HepG2 (cell line): ENCODE measurements at regions not wholly inside any gene's neighbourhood (a gene's known extent, or its start where the extent isn't known, plus 50 kb on each side); places are given as distances from the start of the nearest gene placed in this dataset.

ENCODE experiments used
- AHDC1 ChIP-seq: sonication (generic); formaldehyde crosslinking; IDR thresholded peaks from 2 replicates; pipeline ENCODE4 v1.5.1; 2020; ENCODE audit warnings: mild to moderate bottlenecking, missing genetic modification reagents, borderline replicate concordance
- FOXP1 ChIP-seq, 2 experiments: fragments of 450-650 bp in 1 of 2; IDR thresholded peaks; 2 replicates each; pipeline ENCODE4 v1.6.1; 2017 to 2018; ENCODE audit warnings: antibody characterized with exemption in 1 of 2
- HOXA3 ChIP-seq: sonication (generic); formaldehyde crosslinking; IDR thresholded peaks from 2 replicates; pipeline ENCODE4 v1.5.0; 2020; ENCODE audit warnings: missing genetic modification reagents
- IRF2 ChIP-seq: IDR thresholded peaks from 2 replicates; pipeline ENCODE4 v1.6.1; 2018; ENCODE audit warnings: missing genetic modification reagents, missing compliant biosample characterization
- PPARG ChIP-seq: conservative IDR thresholded peaks from 2 replicates; pipeline ENCODE4 v1.6.1; 2016; ENCODE audit warnings: missing biosample characterization, missing genetic modification reagents
- THAP11 ChIP-seq: IDR thresholded peaks from 2 replicates; pipeline ENCODE4 v1.6.1; 2016; ENCODE audit warnings: missing biosample characterization, missing genetic modification reagents
- ZGPAT ChIP-seq: IDR thresholded peaks from 2 replicates; pipeline ENCODE4 v1.6.1; 2016; ENCODE audit warnings: mild to moderate bottlenecking
- ZKSCAN1 ChIP-seq: fragments of 150-350 bp; IDR thresholded peaks from 2 replicates; pipeline ENCODE4 v1.6.1; 2014; ENCODE audit warnings: low read length
- ZNF232 ChIP-seq: sonication (generic); formaldehyde crosslinking; IDR thresholded peaks from 2 replicates; pipeline ENCODE4 v1.4.0; 2020; ENCODE audit warnings: missing genetic modification reagents, borderline replicate concordance
- ZNF263 ChIP-seq: sonication (generic); formaldehyde crosslinking; IDR thresholded peaks from 2 replicates; pipeline ENCODE4 v1.4.0; 2020; ENCODE audit warnings: missing genetic modification reagents
- ZSCAN9 ChIP-seq: IDR thresholded peaks from 2 replicates; pipeline ENCODE4 v1.6.1; 2016; ENCODE audit warnings: borderline replicate concordance
- TF ChIP-seq, protein P1 (sequence below): sonication (generic); formaldehyde crosslinking; IDR thresholded peaks from 2 replicates; pipeline ENCODE4 v1.4.0; 2020; ENCODE audit warnings: missing genetic modification reagents
- TF ChIP-seq, protein P2 (sequence below): sonication (generic); formaldehyde crosslinking; IDR thresholded peaks from 2 replicates; pipeline ENCODE4 v1.4.0; 2020; ENCODE audit warnings: mild to moderate bottlenecking, missing genetic modification reagents
- TF ChIP-seq, protein P3 (sequence below): IDR thresholded peaks from 2 replicates; pipeline ENCODE4 v1.6.1; 2018; ENCODE audit warnings: missing genetic modification reagents, mild to moderate bottlenecking, missing compliant biosample characterization
- TF ChIP-seq, protein P4 (sequence below): sonication (generic); formaldehyde crosslinking; IDR thresholded peaks from 2 replicates; pipeline ENCODE4 v1.4.0; 2020; ENCODE audit warnings: missing genetic modification reagents, borderline replicate concordance

DNA sequence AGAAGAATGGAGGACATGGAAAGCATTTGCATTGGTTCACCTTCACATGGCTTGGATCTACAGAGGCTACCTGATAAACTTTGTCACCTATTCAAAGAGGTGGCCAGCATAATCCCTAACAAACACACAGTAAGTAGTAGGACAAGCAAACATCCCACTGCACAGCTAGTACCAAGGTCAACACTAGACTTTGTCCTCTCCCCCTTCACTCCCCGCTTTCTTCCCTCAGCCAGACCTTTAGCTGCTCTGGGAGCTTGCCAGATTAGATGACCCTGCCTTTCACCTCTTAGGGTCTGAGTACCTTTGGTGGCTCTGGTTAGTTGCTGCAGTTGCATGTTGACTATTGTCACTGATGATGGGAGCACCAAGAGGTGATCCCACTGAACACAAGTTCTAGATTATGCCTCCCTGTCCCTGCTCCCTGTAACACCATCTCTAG, 211.3 kb downstream of the CCDC74A start (continued):
- TF ChIP-seq HOXA3 (CRISPR knock-in tag) (peak; percentile 61; the same call in 1 of the 2 replicates), ZNF232 (peak; percentile 28; the same call in 1 of the 2 replicates), ZNF263 (CRISPR knock-in tag) (peak; percentile 100), FOXP1 (IDR thresholded peaks at IDR 0.05) (peak; percentile 66), FOXP1 (CRISPR knock-in tag; IDR thresholded peaks at IDR 0.05) (peak; percentile 96), AHDC1 (peak; percentile 78; the same call in 1 of the 2 replicates), THAP11 (peak; percentile 64; the same call in 1 of the 2 replicates), ZSCAN9 (CRISPR knock-in tag) (peak; percentile 80), IRF2 (CRISPR knock-in tag) (peak; percentile 87), ZGPAT (CRISPR knock-in tag) (peak; percentile 73), PPARG (peak; percentile 86), ZKSCAN1 (0 out of 2 replicates have a peak, but pooled peaks have one; percentile 35)
- TF ChIP-seq, protein P1, sequence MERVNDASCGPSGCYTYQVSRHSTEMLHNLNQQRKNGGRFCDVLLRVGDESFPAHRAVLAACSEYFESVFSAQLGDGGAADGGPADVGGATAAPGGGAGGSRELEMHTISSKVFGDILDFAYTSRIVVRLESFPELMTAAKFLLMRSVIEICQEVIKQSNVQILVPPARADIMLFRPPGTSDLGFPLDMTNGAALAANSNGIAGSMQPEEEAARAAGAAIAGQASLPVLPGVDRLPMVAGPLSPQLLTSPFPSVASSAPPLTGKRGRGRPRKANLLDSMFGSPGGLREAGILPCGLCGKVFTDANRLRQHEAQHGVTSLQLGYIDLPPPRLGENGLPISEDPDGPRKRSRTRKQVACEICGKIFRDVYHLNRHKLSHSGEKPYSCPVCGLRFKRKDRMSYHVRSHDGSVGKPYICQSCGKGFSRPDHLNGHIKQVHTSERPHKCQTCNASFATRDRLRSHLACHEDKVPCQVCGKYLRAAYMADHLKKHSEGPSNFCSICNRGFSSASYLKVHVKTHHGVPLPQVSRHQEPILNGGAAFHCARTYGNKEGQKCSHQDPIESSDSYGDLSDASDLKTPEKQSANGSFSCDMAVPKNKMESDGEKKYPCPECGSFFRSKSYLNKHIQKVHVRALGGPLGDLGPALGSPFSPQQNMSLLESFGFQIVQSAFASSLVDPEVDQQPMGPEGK (CRISPR knock-in tag): peak; percentile 64
- TF ChIP-seq, protein P2, sequence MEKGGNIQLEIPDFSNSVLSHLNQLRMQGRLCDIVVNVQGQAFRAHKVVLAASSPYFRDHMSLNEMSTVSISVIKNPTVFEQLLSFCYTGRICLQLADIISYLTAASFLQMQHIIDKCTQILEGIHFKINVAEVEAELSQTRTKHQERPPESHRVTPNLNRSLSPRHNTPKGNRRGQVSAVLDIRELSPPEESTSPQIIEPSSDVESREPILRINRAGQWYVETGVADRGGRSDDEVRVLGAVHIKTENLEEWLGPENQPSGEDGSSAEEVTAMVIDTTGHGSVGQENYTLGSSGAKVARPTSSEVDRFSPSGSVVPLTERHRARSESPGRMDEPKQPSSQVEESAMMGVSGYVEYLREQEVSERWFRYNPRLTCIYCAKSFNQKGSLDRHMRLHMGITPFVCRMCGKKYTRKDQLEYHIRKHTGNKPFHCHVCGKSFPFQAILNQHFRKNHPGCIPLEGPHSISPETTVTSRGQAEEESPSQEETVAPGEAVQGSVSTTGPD (CRISPR knock-in tag): peak; percentile 69; the same call in 1 of the 2 replicates
- TF ChIP-seq, protein P3, sequence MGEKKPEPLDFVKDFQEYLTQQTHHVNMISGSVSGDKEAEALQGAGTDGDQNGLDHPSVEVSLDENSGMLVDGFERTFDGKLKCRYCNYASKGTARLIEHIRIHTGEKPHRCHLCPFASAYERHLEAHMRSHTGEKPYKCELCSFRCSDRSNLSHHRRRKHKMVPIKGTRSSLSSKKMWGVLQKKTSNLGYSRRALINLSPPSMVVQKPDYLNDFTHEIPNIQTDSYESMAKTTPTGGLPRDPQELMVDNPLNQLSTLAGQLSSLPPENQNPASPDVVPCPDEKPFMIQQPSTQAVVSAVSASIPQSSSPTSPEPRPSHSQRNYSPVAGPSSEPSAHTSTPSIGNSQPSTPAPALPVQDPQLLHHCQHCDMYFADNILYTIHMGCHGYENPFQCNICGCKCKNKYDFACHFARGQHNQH (CRISPR knock-in tag): peak; percentile 77
- TF ChIP-seq, protein P4, sequence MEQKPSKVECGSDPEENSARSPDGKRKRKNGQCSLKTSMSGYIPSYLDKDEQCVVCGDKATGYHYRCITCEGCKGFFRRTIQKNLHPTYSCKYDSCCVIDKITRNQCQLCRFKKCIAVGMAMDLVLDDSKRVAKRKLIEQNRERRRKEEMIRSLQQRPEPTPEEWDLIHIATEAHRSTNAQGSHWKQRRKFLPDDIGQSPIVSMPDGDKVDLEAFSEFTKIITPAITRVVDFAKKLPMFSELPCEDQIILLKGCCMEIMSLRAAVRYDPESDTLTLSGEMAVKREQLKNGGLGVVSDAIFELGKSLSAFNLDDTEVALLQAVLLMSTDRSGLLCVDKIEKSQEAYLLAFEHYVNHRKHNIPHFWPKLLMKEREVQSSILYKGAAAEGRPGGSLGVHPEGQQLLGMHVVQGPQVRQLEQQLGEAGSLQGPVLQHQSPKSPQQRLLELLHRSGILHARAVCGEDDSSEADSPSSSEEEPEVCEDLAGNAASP (CRISPR knock-in tag): peak; percentile 80; the same call in 1 of the 2 replicates
